Upper lobe of left lung (tissue), 4 donors: ENCODE measurements at regions not wholly inside any gene's neighbourhood (a gene's known extent, or its start where the extent isn't known, plus 50 kb on each side); places are given as distances from the start of the nearest gene placed in this dataset.

Source experiments
- EP300 ChIP-seq, 4 donors: sonication (generic); formaldehyde crosslinking; IDR thresholded peaks; one replicate each; pipeline ENCODE4 v1.5.1; 2017; ENCODE audit warnings: antibody characterized with exemption in 4 of 4, control low read depth in 2 of 4
- TF ChIP-seq, protein P1 (sequence below), 6 experiments: fragments of 450-650 bp in 4 of 6; fragments of 200-600 bp in 2 of 6; sonication (generic) in 2 of 6; IDR thresholded peaks; one replicate each; pipeline ENCODE4 v1.5.1; 2016 to 2019; ENCODE audit warnings: antibody characterized with exemption in 6 of 6

DNA sequence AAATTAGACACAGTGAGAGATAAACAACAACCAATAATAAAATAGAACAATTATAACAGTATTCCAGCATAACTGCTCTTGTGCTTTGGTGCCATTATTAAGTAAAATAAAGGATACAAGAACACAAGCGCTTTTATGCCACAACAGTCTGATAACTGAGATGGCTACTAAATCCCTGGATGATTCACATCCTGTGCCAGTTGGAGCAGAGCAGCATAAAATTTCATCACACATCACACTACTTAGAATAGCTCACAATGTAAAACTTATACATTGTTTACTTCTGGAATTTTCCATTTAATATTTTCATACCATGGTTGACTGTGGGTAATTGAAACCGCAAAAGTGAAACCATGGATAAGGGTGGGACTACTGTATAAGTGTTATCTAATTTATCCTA, 399.9 kb upstream of the CNKSR2 start:
- TF ChIP-seq, protein P1, sequence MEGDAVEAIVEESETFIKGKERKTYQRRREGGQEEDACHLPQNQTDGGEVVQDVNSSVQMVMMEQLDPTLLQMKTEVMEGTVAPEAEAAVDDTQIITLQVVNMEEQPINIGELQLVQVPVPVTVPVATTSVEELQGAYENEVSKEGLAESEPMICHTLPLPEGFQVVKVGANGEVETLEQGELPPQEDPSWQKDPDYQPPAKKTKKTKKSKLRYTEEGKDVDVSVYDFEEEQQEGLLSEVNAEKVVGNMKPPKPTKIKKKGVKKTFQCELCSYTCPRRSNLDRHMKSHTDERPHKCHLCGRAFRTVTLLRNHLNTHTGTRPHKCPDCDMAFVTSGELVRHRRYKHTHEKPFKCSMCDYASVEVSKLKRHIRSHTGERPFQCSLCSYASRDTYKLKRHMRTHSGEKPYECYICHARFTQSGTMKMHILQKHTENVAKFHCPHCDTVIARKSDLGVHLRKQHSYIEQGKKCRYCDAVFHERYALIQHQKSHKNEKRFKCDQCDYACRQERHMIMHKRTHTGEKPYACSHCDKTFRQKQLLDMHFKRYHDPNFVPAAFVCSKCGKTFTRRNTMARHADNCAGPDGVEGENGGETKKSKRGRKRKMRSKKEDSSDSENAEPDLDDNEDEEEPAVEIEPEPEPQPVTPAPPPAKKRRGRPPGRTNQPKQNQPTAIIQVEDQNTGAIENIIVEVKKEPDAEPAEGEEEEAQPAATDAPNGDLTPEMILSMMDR (IDR thresholded peaks at IDR 0.05): no peak
- TF ChIP-seq EP300 (IDR thresholded peaks at IDR 0.05): no peak
